ENCODE measurements at regions not wholly inside any gene's neighbourhood (a gene's known extent, or its start where the extent isn't known, plus 50 kb on each side); places are given as distances from the start of the nearest gene placed in this dataset.

GRCh38 chr3:144566320-144566719 is 594.7 kb downstream of the DIPK2A start (continued):
- TF ChIP-seq REST (IDR thresholded peaks at IDR 0.05; ENCODE audit: unreplicated experiment) (no peak), STAT1 (IDR thresholded peaks at IDR 0.05; ENCODE audit: unreplicated experiment) (no peak)

GRCh38 chr3:144569651-144570050 is 598.0 kb downstream of the DIPK2A start:
- no peak overlapping the region for H3K27ac Mint-ChIP-seq
- Histone ChIP-seq H3K79me2 (replicated peaks; ENCODE audit: insufficient read depth) (no peaks in the 10 kb centered on the region), H3K36me3 (ENCODE audit: insufficient read depth) (no peaks in the 10 kb centered on the region), H3K27ac (ENCODE audit: low read depth) (no peak overlapping the region), H3K4me1 (ENCODE audit: insufficient read depth) (no peaks in the 10 kb centered on the region), H3K4me3 (no peak overlapping the region), H2AFZ (no peak overlapping the region), H3K27me3 (ENCODE audit: insufficient read depth) (no peaks in the 10 kb centered on the region), H3K4me2 (no peak overlapping the region), H3K9me2 (ENCODE audit: insufficient read depth) (0 out of 2 replicates have a peak, but pooled peaks cover 4% of the 10 kb centered on the region), H3F3A (replicated peaks; ENCODE audit: low read depth) (no peaks in the 10 kb centered on the region), H4K20me1 (replicated peaks; ENCODE audit: insufficient read depth) (no peaks in the 10 kb centered on the region)
- H3K9me3 Mint-ChIP-seq = peaks cover 2% of the 10 kb centered on the region; the same call in 2 of the 3 replicates
- H3K4me1 Mint-ChIP-seq = no peaks in the 10 kb centered on the region
- H3K36me3 Mint-ChIP-seq (ENCODE audit: low read depth) = peaks cover 3% of the 10 kb centered on the region; the same call in 1 of the 3 replicates
- TF ChIP-seq CTCF (conservative IDR thresholded peaks at IDR 0.05; ENCODE audit: low read depth in 2 of 2) = no peak
- TF ChIP-seq EZH2phosphoT487 (IDR thresholded peaks at IDR 0.05; ENCODE audit: unreplicated experiment) = no peak
- TF ChIP-seq ZNF114 (CRISPR knock-in tag; IDR thresholded peaks at IDR 0.05) = no peak
- TF ChIP-seq EZH2 (IDR thresholded peaks at IDR 0.05; ENCODE audit: low read depth, unreplicated experiment) = no peak
- no peak for TF ChIP-seq STAT1 (IDR thresholded peaks at IDR 0.05; ENCODE audit: unreplicated experiment)
- TF ChIP-seq JUNB (IDR thresholded peaks at IDR 0.05; ENCODE audit: unreplicated experiment) = no peak
- TF ChIP-seq POLR2AphosphoS5 (IDR thresholded peaks at IDR 0.05; ENCODE audit: low read depth) = no peak
- TF ChIP-seq REST (IDR thresholded peaks at IDR 0.05; ENCODE audit: unreplicated experiment) = no peak
- no peak for TF ChIP-seq ZNF331 (CRISPR knock-in tag; IDR thresholded peaks at IDR 0.05; ENCODE audit: low read depth)
- no peak for TF ChIP-seq ETS1 (IDR thresholded peaks at IDR 0.05)
- DNase-seq (ENCODE audit: low spot score) (no peak), ATAC-seq (no peak)
- no peaks in the 10 kb centered on the region for H3K27me3 Mint-ChIP-seq (ENCODE audit: insufficient read depth, low read depth, poor library complexity)
- no peak overlapping the region for H3K4me3 Mint-ChIP-seq
